ENCODE measurements at regions not wholly inside any gene's neighbourhood (a gene's known extent, or its start where the extent isn't known, plus 50 kb on each side); places are given as distances from the start of the nearest gene placed in this dataset.

- no peak for DNase-seq (ENCODE audit: low read depth)
These were observed 325.0 kb upstream of the EMCN start for GRCh38 chr4:100842856-100843255.

GRCh38 chr4:100841911-100842310, 324.1 kb upstream of the EMCN start:
- DNase-seq (ENCODE audit: low read depth) = no peak

GRCh38 chr4:100839712-100840111, 321.9 kb upstream of the EMCN start:
- DNase-seq (ENCODE audit: low read depth) = no peak

GRCh38 chr4:100838286-100838685, 320.5 kb upstream of the EMCN start:
- DNase-seq (ENCODE audit: low read depth) = no peak

- DNase-seq (ENCODE audit: low read depth) = no peak
These were observed 319.1 kb upstream of the EMCN start for GRCh38 chr4:100836929-100837328.

DNA sequence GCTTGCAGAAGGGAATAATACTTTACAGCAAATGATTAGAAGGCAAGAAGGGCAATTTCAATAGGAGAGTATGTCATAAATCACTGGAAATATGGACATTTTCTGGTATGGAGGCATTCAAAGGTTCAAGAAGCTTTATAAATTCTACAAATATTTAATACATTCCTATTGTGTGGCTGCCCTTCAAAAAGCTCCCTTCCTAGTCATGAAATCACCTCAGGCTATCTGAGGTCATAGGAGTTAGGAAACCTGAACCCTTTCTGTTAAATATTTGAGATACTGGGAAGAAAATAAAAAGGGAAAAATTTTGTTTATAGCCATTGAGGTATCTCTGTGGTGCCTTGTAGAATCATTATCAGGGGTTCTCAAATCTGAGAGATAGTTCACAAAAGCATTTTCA, 316.8 kb upstream of the EMCN start:
- DNase-seq (ENCODE audit: low read depth) = no peak

GRCh38 chr4:100833906-100834305, 316.1 kb upstream of the EMCN start:
- no peak for DNase-seq (ENCODE audit: low read depth)

GRCh38 chr4:100828986-100829685, 311.3 kb upstream of the EMCN start:
- DNase-seq (ENCODE audit: low read depth) = peak; percentile 19

- DNase-seq (ENCODE audit: low read depth) = no peak
These were observed 310.5 kb upstream of the EMCN start for GRCh38 chr4:100828364-100828763.

GRCh38 chr4:100827756-100828155, 309.9 kb upstream of the EMCN start:
- no peak for DNase-seq (ENCODE audit: low read depth)

GRCh38 chr4:100826808-100827548, 309.2 kb upstream of the EMCN start:
- DNase-seq (ENCODE audit: low read depth) = no peak

DNA sequence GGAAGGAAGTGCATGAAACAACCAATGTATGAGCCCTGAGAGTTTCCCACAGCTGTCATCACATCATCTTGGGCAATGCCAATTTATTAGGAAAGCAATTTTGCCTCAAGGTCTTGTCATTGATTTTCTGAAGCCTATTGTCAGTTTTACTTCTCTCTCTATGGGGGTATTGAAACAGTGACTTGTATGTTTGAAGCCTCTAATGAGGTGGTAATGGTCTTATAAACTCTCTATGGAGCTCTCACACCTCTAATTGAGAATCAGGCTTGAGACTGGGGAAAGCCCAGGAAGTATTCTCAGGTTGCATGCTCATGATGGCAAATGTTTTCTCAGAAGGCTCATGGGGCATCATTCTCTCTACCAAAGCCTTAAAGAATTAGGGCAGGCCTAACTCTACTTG, 308.2 kb upstream of the EMCN start:
- no peak for DNase-seq (ENCODE audit: low read depth)

- DNase-seq (ENCODE audit: low read depth) = no peak
These were observed 306.1 kb upstream of the EMCN start for GRCh38 chr4:100823993-100824323.

DNA sequence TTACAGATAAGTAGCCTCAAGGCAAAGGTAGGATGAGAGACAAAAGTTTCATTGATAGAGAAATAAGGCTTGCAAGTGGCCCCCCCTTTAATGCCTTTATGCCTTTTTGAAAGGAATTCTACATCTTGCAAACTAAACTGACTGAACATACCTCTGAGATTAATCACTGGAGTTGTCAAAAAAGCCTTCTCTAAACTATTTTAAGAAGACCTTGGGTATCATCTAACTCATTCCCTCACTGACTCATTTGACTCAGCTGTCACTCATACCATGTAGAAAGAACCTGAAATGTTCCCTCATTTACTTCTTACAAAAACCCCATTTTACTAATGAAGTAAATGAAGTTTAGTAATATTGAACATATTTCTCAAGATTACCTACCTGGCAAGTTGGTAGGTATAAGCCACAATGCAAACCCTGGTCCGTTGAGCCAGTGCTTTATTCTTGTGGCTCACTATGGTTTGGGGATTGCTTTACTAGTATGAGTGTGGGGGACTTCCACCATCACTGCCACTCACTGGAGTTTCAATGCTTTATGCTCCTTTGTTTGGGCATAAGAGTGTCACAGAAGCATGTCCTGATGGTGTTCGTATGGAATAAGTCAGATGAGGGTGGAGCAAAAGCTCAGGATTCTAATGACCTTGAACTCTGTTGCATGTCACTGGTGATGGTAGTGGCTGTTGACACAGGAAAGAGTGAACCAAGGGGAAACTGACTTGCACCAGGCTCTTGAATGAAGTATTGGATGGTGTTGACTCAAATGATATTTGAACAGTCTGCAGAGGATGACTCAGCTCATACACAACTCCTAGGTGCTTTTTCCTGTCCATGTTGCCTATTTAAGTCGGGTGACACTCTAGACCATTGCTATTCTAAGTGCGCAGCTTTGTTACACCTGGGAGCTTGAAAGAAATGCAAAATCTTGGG, 305.5 kb upstream of the EMCN start:
- no peak for DNase-seq (ENCODE audit: low read depth)

- DNase-seq (ENCODE audit: low read depth) = no peak
These were observed 302.4 kb upstream of the EMCN start for GRCh38 chr4:100820249-100820648.

DNA sequence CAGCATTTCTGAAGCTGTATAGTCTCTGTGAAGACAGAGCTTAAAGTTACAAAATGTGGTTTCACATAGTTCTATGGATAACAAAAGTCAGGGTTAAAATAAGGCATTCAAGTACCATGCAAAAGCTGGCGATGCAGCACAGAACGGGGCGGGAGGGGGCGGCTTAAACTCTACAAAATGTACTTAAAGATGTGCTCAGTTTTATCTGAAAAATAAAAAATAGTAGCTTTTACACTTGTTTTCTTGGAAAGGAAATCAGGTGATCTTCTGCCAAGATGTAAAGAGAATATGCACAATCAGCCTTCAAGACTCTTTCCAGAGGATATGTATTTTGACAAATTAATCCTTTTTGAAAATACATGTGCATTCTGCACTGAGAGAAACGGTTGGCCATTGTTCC, 301.7 kb upstream of the EMCN start:
- no peak for DNase-seq (ENCODE audit: low read depth)

DNA sequence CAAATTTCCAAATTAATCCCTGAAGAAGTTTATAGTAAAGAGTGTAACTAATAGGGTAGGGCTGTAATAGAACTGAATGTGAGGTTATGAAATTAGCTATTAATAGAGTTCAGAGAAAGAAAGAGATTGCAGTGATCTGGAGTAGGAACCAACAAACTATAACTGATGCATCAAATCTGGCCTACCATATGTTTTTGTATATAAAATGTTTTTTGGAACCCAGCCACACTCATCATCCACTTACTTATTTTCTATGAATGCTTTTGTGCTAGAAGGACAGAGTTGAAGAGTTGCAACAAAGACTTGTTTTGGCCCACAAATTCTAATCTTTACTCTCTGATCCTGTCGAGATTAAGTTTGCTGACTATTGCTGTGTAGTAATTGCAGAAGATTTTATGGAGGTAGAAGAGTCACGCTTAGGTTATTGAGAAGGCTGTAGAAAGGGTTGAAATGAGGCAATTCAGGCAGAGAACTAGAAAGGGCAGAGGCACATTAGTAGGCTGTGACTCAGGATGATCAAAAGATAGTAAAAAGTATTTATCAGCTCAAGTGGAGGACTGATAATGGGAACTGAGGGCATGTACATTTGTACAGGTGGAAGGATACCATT, 298.7 kb upstream of the EMCN start:
- no peak for DNase-seq (ENCODE audit: low read depth)

- DNase-seq (ENCODE audit: low read depth) = no peak
These were observed 293.2 kb upstream of the EMCN start for GRCh38 chr4:100811046-100811445.

DNA sequence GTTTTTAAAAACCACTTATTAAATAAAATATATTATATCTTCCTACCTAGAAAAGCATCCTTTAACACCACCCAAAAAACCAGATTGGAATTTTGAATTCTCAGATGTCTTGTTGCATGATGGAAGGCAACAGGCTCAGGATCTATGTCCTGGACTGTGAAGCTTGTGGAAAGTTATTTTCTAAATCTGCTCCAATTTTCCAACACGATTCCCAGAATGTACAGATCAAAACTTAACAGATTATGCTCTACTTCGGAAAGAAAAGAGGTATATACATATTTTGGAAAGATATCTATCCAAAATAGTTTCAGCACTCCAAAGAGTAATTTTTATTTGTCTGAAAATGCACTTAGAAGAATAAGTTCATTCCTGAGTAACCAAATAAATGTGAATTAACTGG, 291.7 kb upstream of the EMCN start:
- no peak for DNase-seq (ENCODE audit: low read depth)

- no peak for DNase-seq (ENCODE audit: low read depth)
These were observed 289.2 kb upstream of the EMCN start for GRCh38 chr4:100806988-100807387.

GRCh38 chr4:100805538-100805937, 287.7 kb upstream of the EMCN start:
- DNase-seq (ENCODE audit: low read depth) = no peak

- DNase-seq (ENCODE audit: low read depth) = no peak
These were observed 286.9 kb upstream of the EMCN start for GRCh38 chr4:100804576-100805360.

Data from GM04504 (cell line).